PC-3 (cell line): ENCODE measurements at regions not wholly inside any gene's neighbourhood (a gene's known extent, or its start where the extent isn't known, plus 50 kb on each side); places are given as distances from the start of the nearest gene placed in this dataset.
A peak's percentile ranks its signal among the peaks of the same experiment; 100 is the strongest.

Experiments used
- ATAC-seq: fragments of 200-7000 bp; cut with Tn5 transposase; 2 replicates; pipeline ENCODE4 v1.9.1; 2020; ENCODE audit warnings: mild to moderate bottlenecking, moderate library complexity
- BruUV-seq: library from RNA; stranded (reverse); fragments of 400-500 nt; replicated peaks from 2 replicates; lab custom pipeline; 2021; lab: Mats Ljungman, UMichigan
- CTCF ChIA-PET: fragments of 300-600 bp; sonication (Branson Sonifier 250); formaldehyde crosslinking; loops from one replicate; lab custom pipeline; 2022; ENCODE audit warnings: antibody characterized with exemption; lab: Charles Lee
- POLR2A ChIA-PET: fragments of 300-600 bp; sonication (Branson Sonifier 250); formaldehyde crosslinking; loops from one replicate; lab custom pipeline; 2022; ENCODE audit warnings: antibody characterized with exemption; ENCODE audit not compliant: unreplicated experiment; lab: Charles Lee
- DNase-seq: peaks from one replicate; pipeline ENCODE4 v3.0.0-alpha.2; 2015
- H2AFZ ChIP-seq: fragments of 300-600 bp; sonication (generic); 2 replicates; pipeline ENCODE4 v1.6.0; 2016; ENCODE audit warnings: antibody characterized with exemption, low read length
- H3F3A ChIP-seq: fragments of 300-600 bp; sonication (generic); one replicate; pipeline ENCODE4 v1.6.0; 2017; ENCODE audit warnings: antibody characterized with exemption, low read length, control low read depth, mild to moderate bottlenecking; ENCODE audit not compliant: unreplicated experiment
- H3K27ac ChIP-seq: fragments of 300-600 bp; sonication (generic); 2 replicates; pipeline ENCODE4 v1.5.1; 2016; ENCODE audit warnings: mild to moderate bottlenecking, low read length
- H3K27me3 ChIP-seq: fragments of 300-600 bp; sonication (generic); 2 replicates; pipeline ENCODE4 v1.6.1; 2016; ENCODE audit warnings: low read length, mixed read lengths
- H3K36me3 ChIP-seq: fragments of 300-600 bp; sonication (generic); 2 replicates; pipeline ENCODE4 v1.6.1; 2016; ENCODE audit warnings: low read depth, mixed run types, low read length, mixed read lengths
- H3K4me1 ChIP-seq: fragments of 300-600 bp; sonication (generic); 2 replicates; pipeline ENCODE4 v1.5.1; 2016; ENCODE audit warnings: low read length; ENCODE audit not compliant: insufficient read depth
- H3K4me2 ChIP-seq: fragments of 300-600 bp; sonication (generic); 2 replicates; pipeline ENCODE4 v1.6.0; 2016; ENCODE audit warnings: low read length
- H3K4me3 ChIP-seq: fragments of 300-600 bp; sonication (generic); 2 replicates; pipeline ENCODE4 v1.5.1; 2016; ENCODE audit warnings: mild to moderate bottlenecking, low read length, mixed read lengths
- H3K79me2 ChIP-seq: fragments of 300-600 bp; sonication (generic); 2 replicates; pipeline ENCODE4 v1.6.1; 2017; ENCODE audit warnings: low read length, mixed read lengths
- H3K9ac ChIP-seq: fragments of 300-600 bp; sonication (generic); 2 replicates; pipeline ENCODE4 v1.6.0; 2016; ENCODE audit warnings: mild to moderate bottlenecking, low read length
- H3K9me2 ChIP-seq: fragments of 300-600 bp; sonication (generic); replicated peaks from 2 replicates; pipeline ENCODE4 v1.6.1; 2016; ENCODE audit warnings: mixed run types, low read length, mixed read lengths
- H3K9me3 ChIP-seq: fragments of 300-600 bp; sonication (generic); 2 replicates; pipeline ENCODE4 v1.6.1; 2016; ENCODE audit warnings: low read length, mixed read lengths
- H4K20me1 ChIP-seq: fragments of 300-600 bp; sonication (generic); 2 replicates; pipeline ENCODE4 v1.6.1; 2016; ENCODE audit warnings: low read length, mixed read lengths
- EZH2 ChIP-seq: fragments of 300-600 bp; sonication (generic); IDR thresholded peaks from one replicate; pipeline ENCODE4 v1.6.1; 2017; ENCODE audit warnings: antibody characterized with exemption, mild to moderate bottlenecking, low read length; ENCODE audit not compliant: unreplicated experiment
- EZH2phosphoT487 ChIP-seq: fragments of 300-600 bp; sonication (generic); IDR thresholded peaks from 2 replicates; pipeline ENCODE4 v1.6.1; 2018; ENCODE audit warnings: mild to moderate bottlenecking, antibody characterized with exemption, low read length, borderline replicate concordance
- intact Hi-C: fragments of 100-400 bp; cut with micrococcal nuclease; formaldehyde crosslinking; loops from 2 replicates; pipeline ENCODE4 v1.9.0; 2023
- TF ChIP-seq, protein P1 (sequence below): fragments of 300-600 bp; sonication (generic); conservative IDR thresholded peaks from 2 replicates; pipeline ENCODE4 v1.5.1; 2017; ENCODE audit warnings: antibody characterized with exemption, low read depth, mild to moderate bottlenecking, low read length

GRCh38 chr5:9922719-9923118, 292.6 kb upstream of the TAS2R1 start:
- ChIA-PET CTCF (no interaction called here), POLR2A (no interaction called here)
- H3K9ac ChIP-seq: no peak overlapping the region
- no peak overlapping the region for H2AFZ ChIP-seq
- no peaks in the 10 kb centered on the region for H3K27me3 ChIP-seq
- H3K4me1 ChIP-seq: peaks cover 28% of the 10 kb centered on the region
- intact Hi-C loops: no loop called here
- no peaks in the 10 kb centered on the region for H3K36me3 ChIP-seq
- H3K79me2 ChIP-seq: no peaks in the 10 kb centered on the region
- H3K27ac ChIP-seq: no peak overlapping the region
- ATAC-seq (no peak), DNase-seq (no peak)
- TF ChIP-seq EZH2phosphoT487: no peak
- TF ChIP-seq, protein P1, sequence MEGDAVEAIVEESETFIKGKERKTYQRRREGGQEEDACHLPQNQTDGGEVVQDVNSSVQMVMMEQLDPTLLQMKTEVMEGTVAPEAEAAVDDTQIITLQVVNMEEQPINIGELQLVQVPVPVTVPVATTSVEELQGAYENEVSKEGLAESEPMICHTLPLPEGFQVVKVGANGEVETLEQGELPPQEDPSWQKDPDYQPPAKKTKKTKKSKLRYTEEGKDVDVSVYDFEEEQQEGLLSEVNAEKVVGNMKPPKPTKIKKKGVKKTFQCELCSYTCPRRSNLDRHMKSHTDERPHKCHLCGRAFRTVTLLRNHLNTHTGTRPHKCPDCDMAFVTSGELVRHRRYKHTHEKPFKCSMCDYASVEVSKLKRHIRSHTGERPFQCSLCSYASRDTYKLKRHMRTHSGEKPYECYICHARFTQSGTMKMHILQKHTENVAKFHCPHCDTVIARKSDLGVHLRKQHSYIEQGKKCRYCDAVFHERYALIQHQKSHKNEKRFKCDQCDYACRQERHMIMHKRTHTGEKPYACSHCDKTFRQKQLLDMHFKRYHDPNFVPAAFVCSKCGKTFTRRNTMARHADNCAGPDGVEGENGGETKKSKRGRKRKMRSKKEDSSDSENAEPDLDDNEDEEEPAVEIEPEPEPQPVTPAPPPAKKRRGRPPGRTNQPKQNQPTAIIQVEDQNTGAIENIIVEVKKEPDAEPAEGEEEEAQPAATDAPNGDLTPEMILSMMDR: peak; percentile 77
- no peaks in the 10 kb centered on the region for H3K9me2 ChIP-seq
- peaks cover 6% of the 10 kb centered on the region for H3F3A ChIP-seq
- H3K9me3 ChIP-seq: peaks cover 9% of the 10 kb centered on the region; the same call in 1 of the 2 replicates
- H3K4me2 ChIP-seq: no peak overlapping the region
- H3K4me3 ChIP-seq: no peak overlapping the region
- BruUV-seq: no TSS peak
- no peaks in the 10 kb centered on the region for H4K20me1 ChIP-seq

DNA sequence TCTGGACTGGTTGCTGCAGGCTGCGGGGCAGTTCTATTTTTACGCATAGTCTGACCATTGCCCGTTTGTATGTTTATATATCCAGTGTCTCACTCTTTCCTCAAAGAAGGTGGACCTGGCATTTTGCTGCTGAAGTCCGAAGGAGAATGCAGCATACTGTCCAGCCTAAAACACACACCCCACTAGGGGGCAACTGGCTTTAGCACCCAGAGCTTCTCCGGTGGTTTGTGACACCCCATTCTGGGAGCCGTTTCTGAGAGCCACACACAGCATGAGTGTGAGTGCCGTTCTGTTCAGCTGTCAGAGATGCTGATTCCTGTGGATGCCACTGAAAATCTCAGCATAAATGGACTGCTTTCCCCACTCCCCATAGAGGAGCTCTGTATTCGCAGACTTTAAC, 290.5 kb upstream of the TAS2R1 start:
- Histone ChIP-seq H3K4me1 (peaks cover 15% of the 10 kb centered on the region), H4K20me1 (no peaks in the 10 kb centered on the region), H3F3A (peaks cover 6% of the 10 kb centered on the region), H3K9ac (no peak overlapping the region), H3K9me3 (peaks cover 9% of the 10 kb centered on the region; the same call in 1 of the 2 replicates), H2AFZ (no peak overlapping the region), H3K27ac (no peak overlapping the region), H3K79me2 (no peaks in the 10 kb centered on the region), H3K4me3 (no peak overlapping the region), H3K27me3 (no peaks in the 10 kb centered on the region), H3K4me2 (no peak overlapping the region), H3K36me3 (no peaks in the 10 kb centered on the region), H3K9me2 (no peaks in the 10 kb centered on the region)
- no TSS peak for BruUV-seq
- DNase-seq: no peak
- ChIA-PET CTCF (interaction anchor here (0.5 kb wide), 1 partner anchor 19 kb away, joined by 3 read pairs; no protein-coding TSS in a partner anchor), POLR2A (no interaction called here)
- TF ChIP-seq, protein P1: peak; percentile 49
- no peak for TF ChIP-seq EZH2phosphoT487
- intact Hi-C loops: no loop called here
- no peak for ATAC-seq

DNA sequence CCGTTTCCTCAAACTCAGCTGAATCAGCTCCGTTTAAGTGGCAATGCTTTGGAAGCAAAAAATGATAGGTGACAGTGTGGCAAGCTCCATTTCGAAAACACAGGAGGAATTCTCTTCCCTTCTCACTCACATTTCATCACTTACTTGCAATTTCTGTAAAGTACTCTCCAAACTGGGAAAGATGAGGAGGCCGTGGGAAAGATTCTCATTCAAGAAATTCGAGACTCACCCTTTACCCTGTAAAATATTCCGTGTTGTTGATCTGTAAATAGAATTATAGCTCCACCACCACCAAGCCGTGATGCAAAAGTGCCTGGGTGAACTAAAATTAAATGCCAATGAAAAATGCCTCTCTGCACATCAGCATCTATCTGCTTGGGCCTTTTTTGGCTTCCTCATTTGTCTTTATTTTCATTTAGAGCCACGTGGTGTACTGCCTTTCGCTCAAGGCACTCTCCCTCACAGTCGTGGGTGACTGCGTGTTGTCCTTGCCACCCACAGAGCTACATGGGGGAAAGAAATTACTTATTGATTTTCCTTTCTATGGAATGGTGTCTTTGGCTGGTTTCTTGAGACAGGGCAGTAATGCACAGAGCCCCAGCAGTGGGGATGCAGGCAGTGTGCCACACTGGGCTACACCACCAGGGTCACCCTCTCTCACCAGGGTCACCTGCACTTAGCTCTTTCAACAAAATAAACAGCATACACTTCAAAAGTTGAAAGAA, 289.3 kb upstream of the TAS2R1 start:
- H3K4me1 ChIP-seq: peaks cover 7% of the 10 kb centered on the region
- no peak overlapping the region for H2AFZ ChIP-seq
- no peaks in the 10 kb centered on the region for H3K36me3 ChIP-seq
- no peaks in the 10 kb centered on the region for H3K27me3 ChIP-seq
- no peaks in the 10 kb centered on the region for H3K9me2 ChIP-seq
- no peaks in the 10 kb centered on the region for H4K20me1 ChIP-seq
- POLR2A ChIA-PET: no interaction called here
- intact Hi-C loops: no loop called here
- no TSS peak for BruUV-seq
- TF ChIP-seq, protein P1: no peak
- TF ChIP-seq EZH2phosphoT487 (no peak), EZH2 (no peak)
- ATAC-seq: no peak
- CTCF ChIA-PET: no interaction called here
- no peak overlapping the region for H3K27ac ChIP-seq
- no peak overlapping the region for H3K4me3 ChIP-seq
- DNase-seq: no peak
- H3K4me2 ChIP-seq: no peak overlapping the region
- H3K9me3 ChIP-seq: peaks cover 9% of the 10 kb centered on the region; the same call in 1 of the 2 replicates
- no peaks in the 10 kb centered on the region for H3K79me2 ChIP-seq
- H3F3A ChIP-seq: peaks cover 6% of the 10 kb centered on the region
- H3K9ac ChIP-seq: no peak overlapping the region
